ENCODE measurements at regions not wholly inside any gene's neighbourhood (a gene's known extent, or its start where the extent isn't known, plus 50 kb on each side); places are given as distances from the start of the nearest gene placed in this dataset.

DNA sequence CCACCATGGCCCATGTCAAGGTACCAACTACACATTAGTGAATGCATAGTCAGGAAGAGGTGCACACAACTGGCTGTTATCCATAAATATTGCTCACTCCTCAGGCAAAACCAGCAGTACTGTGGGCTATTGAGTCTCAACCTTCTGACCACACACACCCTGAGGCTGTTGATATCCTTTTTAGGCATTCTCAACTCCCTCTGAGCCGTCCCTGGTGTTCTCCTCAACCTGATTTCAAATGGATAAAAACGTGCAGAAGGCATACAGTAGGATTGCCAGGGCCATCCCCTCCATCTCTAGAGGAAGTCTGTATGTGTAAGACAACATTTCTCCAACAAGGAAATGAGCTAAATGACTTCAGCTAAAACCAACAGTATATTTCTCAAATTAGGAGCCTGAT lies 98.7 kb upstream of the KLHL13 start:
- DNase-seq (ENCODE audit: extremely low spot score, unreplicated experiment) = no peak
- Mint-ChIP-seq H3K4me1 (ENCODE audit: unreplicated experiment) (no peaks in the 10 kb centered on the region), H3K27ac (no peak overlapping the region), H3K27me3 (no peaks in the 10 kb centered on the region), H3K9me3 (no peaks in the 10 kb centered on the region), H3K36me3 (no peaks in the 10 kb centered on the region), H3K4me3 (no peak overlapping the region)
- TF ChIP-seq, protein P1, sequence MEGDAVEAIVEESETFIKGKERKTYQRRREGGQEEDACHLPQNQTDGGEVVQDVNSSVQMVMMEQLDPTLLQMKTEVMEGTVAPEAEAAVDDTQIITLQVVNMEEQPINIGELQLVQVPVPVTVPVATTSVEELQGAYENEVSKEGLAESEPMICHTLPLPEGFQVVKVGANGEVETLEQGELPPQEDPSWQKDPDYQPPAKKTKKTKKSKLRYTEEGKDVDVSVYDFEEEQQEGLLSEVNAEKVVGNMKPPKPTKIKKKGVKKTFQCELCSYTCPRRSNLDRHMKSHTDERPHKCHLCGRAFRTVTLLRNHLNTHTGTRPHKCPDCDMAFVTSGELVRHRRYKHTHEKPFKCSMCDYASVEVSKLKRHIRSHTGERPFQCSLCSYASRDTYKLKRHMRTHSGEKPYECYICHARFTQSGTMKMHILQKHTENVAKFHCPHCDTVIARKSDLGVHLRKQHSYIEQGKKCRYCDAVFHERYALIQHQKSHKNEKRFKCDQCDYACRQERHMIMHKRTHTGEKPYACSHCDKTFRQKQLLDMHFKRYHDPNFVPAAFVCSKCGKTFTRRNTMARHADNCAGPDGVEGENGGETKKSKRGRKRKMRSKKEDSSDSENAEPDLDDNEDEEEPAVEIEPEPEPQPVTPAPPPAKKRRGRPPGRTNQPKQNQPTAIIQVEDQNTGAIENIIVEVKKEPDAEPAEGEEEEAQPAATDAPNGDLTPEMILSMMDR (conservative IDR thresholded peaks at IDR 0.05) = no peak

GRCh38 chrX:118216087-118216486 lies 99.5 kb upstream of the KLHL13 start:
- no peak for DNase-seq (ENCODE audit: extremely low spot score, unreplicated experiment)
- Mint-ChIP-seq H3K4me1 (ENCODE audit: unreplicated experiment) (no peaks in the 10 kb centered on the region), H3K4me3 (no peak overlapping the region), H3K27me3 (no peaks in the 10 kb centered on the region), H3K9me3 (no peaks in the 10 kb centered on the region), H3K36me3 (no peaks in the 10 kb centered on the region), H3K27ac (no peak overlapping the region)
- TF ChIP-seq, protein P1 (conservative IDR thresholded peaks at IDR 0.05) = no peak

GRCh38 chrX:118216509-118216908 lies 99.9 kb upstream of the KLHL13 start:
- Mint-ChIP-seq H3K27me3 (no peaks in the 10 kb centered on the region), H3K4me1 (ENCODE audit: unreplicated experiment) (no peaks in the 10 kb centered on the region), H3K36me3 (no peaks in the 10 kb centered on the region), H3K9me3 (no peaks in the 10 kb centered on the region), H3K4me3 (no peak overlapping the region), H3K27ac (no peak overlapping the region)
- DNase-seq (ENCODE audit: extremely low spot score, unreplicated experiment) = no peak
- TF ChIP-seq, protein P1 (conservative IDR thresholded peaks at IDR 0.05) = no peak

- H3K9me3 Mint-ChIP-seq = no peaks in the 10 kb centered on the region
- no peaks in the 10 kb centered on the region for H3K36me3 Mint-ChIP-seq
- no peaks in the 10 kb centered on the region for H3K4me1 Mint-ChIP-seq (ENCODE audit: unreplicated experiment)
- no peak overlapping the region for H3K4me3 Mint-ChIP-seq
- DNase-seq (ENCODE audit: extremely low spot score, unreplicated experiment) = no peak
- H3K27me3 Mint-ChIP-seq = no peaks in the 10 kb centered on the region
- TF ChIP-seq, protein P1 (conservative IDR thresholded peaks at IDR 0.05) = no peak
- no peak overlapping the region for H3K27ac Mint-ChIP-seq
Observed at GRCh38 chrX:118218079-118218478, 101.5 kb upstream of the KLHL13 start.

DNA sequence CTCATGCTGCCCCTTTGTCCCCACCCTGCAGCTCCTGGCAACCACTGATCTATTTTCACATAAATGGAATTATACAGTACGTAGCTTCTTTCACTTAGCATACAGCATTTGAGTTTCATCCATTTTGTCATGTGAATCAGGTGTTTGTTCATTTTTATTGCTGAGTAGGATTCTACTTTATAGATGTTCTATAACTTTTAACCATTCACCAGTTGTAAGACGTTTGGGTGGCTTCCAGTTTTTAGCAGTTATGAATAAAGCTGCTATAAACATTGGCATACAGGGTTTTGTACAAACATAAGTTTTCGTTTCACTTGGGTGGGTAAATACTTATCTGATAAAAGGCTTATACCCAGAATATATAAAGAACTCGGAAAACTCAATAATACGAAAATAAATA lies 102.3 kb upstream of the KLHL13 start:
- no peaks in the 10 kb centered on the region for H3K27me3 Mint-ChIP-seq
- TF ChIP-seq, protein P1 (conservative IDR thresholded peaks at IDR 0.05) = no peak
- H3K36me3 Mint-ChIP-seq = no peaks in the 10 kb centered on the region
- H3K4me1 Mint-ChIP-seq (ENCODE audit: unreplicated experiment) = no peaks in the 10 kb centered on the region
- no peak for DNase-seq (ENCODE audit: extremely low spot score, unreplicated experiment)
- H3K9me3 Mint-ChIP-seq = no peaks in the 10 kb centered on the region
- no peak overlapping the region for H3K27ac Mint-ChIP-seq
- H3K4me3 Mint-ChIP-seq = no peak overlapping the region

DNA sequence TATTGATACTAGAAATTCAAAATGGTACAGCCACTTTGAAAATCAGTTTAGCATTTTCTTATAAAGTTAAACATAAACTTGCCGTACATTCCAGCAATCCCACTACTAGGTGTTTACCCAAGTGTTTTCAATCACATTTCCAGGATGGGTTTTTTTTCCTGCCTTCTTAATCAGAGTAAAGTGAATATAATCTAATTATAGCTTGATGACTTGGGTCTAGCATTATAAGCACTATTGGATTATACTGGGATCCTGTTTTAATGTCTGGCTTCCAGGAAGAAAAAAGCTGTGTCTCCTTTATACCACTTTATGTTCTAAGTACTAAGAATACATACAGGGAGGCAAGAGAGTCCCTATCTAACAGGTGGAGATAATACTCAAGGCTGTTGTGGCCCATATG lies 103.3 kb upstream of the KLHL13 start:
- no peak overlapping the region for H3K4me3 Mint-ChIP-seq
- no peaks in the 10 kb centered on the region for H3K9me3 Mint-ChIP-seq
- TF ChIP-seq, protein P1 (conservative IDR thresholded peaks at IDR 0.05) = no peak
- no peaks in the 10 kb centered on the region for H3K36me3 Mint-ChIP-seq
- H3K4me1 Mint-ChIP-seq (ENCODE audit: unreplicated experiment) = no peaks in the 10 kb centered on the region
- no peaks in the 10 kb centered on the region for H3K27me3 Mint-ChIP-seq
- DNase-seq (ENCODE audit: extremely low spot score, unreplicated experiment) = no peak
- no peak overlapping the region for H3K27ac Mint-ChIP-seq

Measured in type B pancreatic cell (in vitro differentiated cells).